ENCODE measurements at regions not wholly inside any gene's neighbourhood (a gene's known extent, or its start where the extent isn't known, plus 50 kb on each side); places are given as distances from the start of the nearest gene placed in this dataset.

DNA sequence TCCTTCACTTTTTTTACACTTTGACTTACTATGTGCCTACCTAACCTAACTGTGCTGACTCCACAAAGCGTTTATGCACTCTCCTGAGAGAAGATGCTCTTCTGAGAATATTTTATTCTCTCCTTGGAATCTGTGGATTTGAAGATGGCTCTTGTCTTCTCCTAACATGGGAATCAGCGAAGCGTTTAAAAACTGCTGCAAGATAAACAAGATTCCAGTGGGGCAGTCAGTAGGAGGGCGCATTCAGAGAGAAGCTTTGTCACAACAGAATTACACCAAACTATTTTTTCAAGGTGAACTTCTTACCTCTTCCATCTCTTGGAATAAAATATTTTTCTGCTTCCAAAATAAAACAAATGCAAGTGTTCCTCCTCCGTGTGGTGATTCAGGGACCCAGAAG lies 113.1 kb downstream of the FOXD2 start:
- H3K36me3 ChIP-seq (replicated peaks in 1 of 2): no peaks in the 10 kb centered on the region
- no peaks in the 10 kb centered on the region for H3K9me3 ChIP-seq (replicated peaks in 1 of 3)
- DNase-seq: no peak
- WGBS, 4 donors: 90 to 95% (median 93%) methylated on average over 5 of the region's 5 CpGs
- intact Hi-C loops (cut with DNase I): no loop called here
- no peak for TF ChIP-seq POLR2A (IDR thresholded peaks at IDR 0.05)
- TF ChIP-seq, protein P1, sequence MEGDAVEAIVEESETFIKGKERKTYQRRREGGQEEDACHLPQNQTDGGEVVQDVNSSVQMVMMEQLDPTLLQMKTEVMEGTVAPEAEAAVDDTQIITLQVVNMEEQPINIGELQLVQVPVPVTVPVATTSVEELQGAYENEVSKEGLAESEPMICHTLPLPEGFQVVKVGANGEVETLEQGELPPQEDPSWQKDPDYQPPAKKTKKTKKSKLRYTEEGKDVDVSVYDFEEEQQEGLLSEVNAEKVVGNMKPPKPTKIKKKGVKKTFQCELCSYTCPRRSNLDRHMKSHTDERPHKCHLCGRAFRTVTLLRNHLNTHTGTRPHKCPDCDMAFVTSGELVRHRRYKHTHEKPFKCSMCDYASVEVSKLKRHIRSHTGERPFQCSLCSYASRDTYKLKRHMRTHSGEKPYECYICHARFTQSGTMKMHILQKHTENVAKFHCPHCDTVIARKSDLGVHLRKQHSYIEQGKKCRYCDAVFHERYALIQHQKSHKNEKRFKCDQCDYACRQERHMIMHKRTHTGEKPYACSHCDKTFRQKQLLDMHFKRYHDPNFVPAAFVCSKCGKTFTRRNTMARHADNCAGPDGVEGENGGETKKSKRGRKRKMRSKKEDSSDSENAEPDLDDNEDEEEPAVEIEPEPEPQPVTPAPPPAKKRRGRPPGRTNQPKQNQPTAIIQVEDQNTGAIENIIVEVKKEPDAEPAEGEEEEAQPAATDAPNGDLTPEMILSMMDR (IDR thresholded peaks at IDR 0.05): no peak
- no peaks in the 10 kb centered on the region for H3K27me3 ChIP-seq
- H3K27ac ChIP-seq: no peak overlapping the region
- H3K4me3 ChIP-seq: no peak overlapping the region
- peaks cover 0 to 20% of the 10 kb centered on the region in 2 donors for H3K4me1 ChIP-seq (replicated peaks in 1 of 2)

DNA sequence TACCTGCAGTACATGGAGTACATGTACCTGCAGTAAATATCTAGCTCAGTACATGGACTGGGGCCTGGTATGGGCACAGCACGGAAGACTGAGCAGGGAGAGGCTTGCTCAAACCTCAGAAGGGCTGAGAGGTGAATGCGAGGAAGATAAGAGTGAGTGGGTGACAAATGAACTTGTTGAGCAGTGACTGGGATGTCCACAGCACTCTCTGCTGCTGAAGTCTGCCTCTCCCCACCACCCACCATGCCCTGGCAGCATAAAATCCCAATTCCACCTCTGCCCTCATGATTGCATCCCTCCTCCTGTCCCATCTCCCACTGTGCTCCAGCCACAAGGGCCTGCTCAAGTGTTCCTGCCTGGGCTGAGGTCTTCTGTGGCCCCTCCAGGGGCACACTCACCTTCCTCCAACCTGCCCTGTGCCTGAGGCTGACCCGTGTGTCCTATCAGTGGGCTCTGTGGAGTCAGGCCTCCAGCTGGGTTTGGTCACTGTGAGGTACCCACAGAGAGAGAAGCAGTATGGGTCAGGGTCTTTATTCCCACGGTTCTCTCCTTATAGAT lies 114.2 kb downstream of the FOXD2 start:
- H3K4me3 ChIP-seq: no peak overlapping the region
- WGBS, 4 donors: 80 to 87% (median 85%) methylated on average over 4 of the region's 4 CpGs
- no peak overlapping the region for H3K27ac ChIP-seq
- no peak for TF ChIP-seq POLR2A (IDR thresholded peaks at IDR 0.05)
- TF ChIP-seq, protein P1 (IDR thresholded peaks at IDR 0.05): no peak
- no peaks in the 10 kb centered on the region for H3K36me3 ChIP-seq (replicated peaks in 1 of 2)
- H3K4me1 ChIP-seq (replicated peaks in 1 of 2): peaks cover 0 to 20% of the 10 kb centered on the region in 2 donors
- H3K9me3 ChIP-seq (replicated peaks in 1 of 3): no peaks in the 10 kb centered on the region
- H3K27me3 ChIP-seq: no peaks in the 10 kb centered on the region
- intact Hi-C loops (cut with DNase I): no loop called here
- DNase-seq: no peak

DNA sequence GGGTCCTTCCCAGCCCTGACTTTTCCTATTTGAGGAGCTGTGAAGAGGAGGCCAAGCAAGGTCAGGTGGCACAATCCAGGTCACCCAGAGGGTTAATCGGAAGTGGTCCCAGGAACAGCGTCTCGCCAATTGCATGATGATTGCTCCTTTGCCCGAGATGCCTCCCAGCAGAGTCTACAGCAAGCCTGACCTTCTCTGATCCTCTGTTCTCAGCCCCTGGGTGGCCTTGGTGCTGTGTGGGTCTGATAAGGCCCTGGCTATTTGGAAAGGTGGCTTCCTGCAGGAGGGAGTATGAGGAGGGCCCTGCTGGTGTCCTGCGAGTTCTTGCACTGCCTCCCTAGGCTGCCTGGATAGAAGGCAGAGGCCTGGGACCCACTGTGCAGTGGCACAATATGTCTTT lies 116.2 kb downstream of the FOXD2 start:
- peak in 3 of 7 donors; percentile 16 to 36 (median 29) for DNase-seq
- 0 to 53% (median 24%) methylated on average over 1 to 5 of the region's 5 CpGs for WGBS, 4 donors
- no peaks in the 10 kb centered on the region for H3K27me3 ChIP-seq
- intact Hi-C loops (cut with DNase I): no loop called here
- H3K27ac ChIP-seq: no peak overlapping the region
- H3K9me3 ChIP-seq (replicated peaks in 1 of 3): no peaks in the 10 kb centered on the region
- peaks cover 0 to 20% of the 10 kb centered on the region in 2 donors for H3K4me1 ChIP-seq (replicated peaks in 1 of 2)
- TF ChIP-seq, protein P1 (IDR thresholded peaks at IDR 0.05): no peak
- no peak for TF ChIP-seq POLR2A (IDR thresholded peaks at IDR 0.05)
- H3K4me3 ChIP-seq: no peak overlapping the region
- H3K36me3 ChIP-seq (replicated peaks in 1 of 2): no peaks in the 10 kb centered on the region

DNA sequence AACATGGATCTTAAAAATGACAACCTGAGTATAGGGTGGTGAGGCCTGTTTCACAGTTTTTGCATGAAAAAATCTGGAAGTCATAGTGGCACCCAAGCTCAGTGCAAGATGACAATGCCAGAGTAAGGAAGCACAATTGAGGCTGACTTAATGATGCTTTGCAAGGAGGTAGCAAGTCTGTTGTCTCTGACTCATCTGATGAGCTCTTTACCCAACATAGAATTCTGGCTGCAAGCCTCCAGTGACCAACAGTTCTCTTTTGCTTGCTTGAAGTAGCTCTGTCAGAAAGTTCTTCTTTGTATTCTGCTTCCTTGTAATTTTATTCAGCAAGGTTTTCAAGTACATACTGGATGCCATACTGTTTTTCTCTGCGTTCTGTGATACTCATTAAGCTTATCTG lies 117.1 kb downstream of the FOXD2 start:
- Histone ChIP-seq H3K27me3 (no peaks in the 10 kb centered on the region), H3K36me3 (replicated peaks in 1 of 2) (no peaks in the 10 kb centered on the region), H3K27ac (peak overlapping the region in 1 of 5 donors; percentile 34), H3K9me3 (replicated peaks in 1 of 3) (no peaks in the 10 kb centered on the region), H3K4me3 (no peak overlapping the region), H3K4me1 (replicated peaks in 1 of 2) (peaks cover 0 to 20% of the 10 kb centered on the region in 2 donors)
- peak in 3 of 7 donors; percentile 36 to 41 (median 38) for DNase-seq
- intact Hi-C loops (cut with DNase I): no loop called here
- TF ChIP-seq POLR2A (IDR thresholded peaks at IDR 0.05): no peak
- TF ChIP-seq, protein P1 (IDR thresholded peaks at IDR 0.05): no peak
- 86 to 95% (median 90%) methylated on average over 1 of the region's 1 CpG for WGBS, 4 donors
